DND-41 (cell line): ENCODE measurements at regions not wholly inside any gene's neighbourhood (a gene's known extent, or its start where the extent isn't known, plus 50 kb on each side); places are given as distances from the start of the nearest gene placed in this dataset.

Experiments used
- EZH2 ChIP-seq: IDR thresholded peaks from 3 replicates; pipeline ENCODE4 v1.6.1; 2012; ENCODE audit warnings: borderline replicate concordance, low read depth, mild to moderate bottlenecking, moderate library complexity, low read length, inconsistent platforms; ENCODE audit not compliant: severe bottlenecking
- TF ChIP-seq, protein P1 (sequence below): IDR thresholded peaks from 2 replicates; pipeline ENCODE4 v1.5.1; 2012; ENCODE audit warnings: borderline replicate concordance, low read length, moderate library complexity, mild to moderate bottlenecking; ENCODE audit not compliant: poor library complexity, severe bottlenecking; ENCODE audit errors: extremely low read depth

DNA sequence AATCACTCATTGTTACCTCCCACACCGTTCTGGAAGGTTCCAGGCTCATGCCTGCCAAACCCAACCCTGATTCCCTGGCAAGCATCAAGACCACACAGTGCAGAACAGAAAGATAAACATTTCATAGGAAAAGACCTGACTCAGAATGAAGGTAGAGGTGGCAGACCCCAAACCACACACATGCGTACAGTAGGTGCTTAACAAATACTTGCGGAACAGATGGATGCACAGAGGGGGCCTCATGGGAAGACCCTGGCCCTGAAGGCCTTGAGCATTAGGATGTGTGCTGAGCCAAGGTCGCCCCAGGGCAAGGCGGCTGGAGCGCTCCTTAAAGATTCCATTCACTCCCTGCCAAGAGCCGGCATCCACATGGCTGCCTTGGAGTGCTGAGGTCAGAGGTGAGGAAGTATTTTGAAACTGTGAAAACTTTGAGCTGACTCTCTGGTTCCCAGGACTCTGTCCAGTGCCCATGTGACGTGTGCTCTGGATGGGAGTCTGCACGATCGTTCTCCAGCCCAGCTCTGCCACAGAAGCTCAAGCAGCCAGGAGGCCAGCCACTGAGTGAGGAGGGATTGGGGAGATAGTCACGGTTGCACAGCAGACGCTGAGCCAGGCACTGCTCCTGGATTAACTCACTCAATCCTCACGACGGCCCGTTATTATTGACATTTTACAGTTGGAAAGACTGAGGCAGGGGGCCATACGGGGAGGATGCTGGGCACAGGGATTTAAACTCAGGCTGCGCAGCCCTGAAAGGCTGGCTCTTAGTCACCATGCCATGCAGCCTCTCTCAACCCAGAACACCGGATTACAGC is 65.5 kb upstream of the AFDN start:
- TF ChIP-seq, protein P1, sequence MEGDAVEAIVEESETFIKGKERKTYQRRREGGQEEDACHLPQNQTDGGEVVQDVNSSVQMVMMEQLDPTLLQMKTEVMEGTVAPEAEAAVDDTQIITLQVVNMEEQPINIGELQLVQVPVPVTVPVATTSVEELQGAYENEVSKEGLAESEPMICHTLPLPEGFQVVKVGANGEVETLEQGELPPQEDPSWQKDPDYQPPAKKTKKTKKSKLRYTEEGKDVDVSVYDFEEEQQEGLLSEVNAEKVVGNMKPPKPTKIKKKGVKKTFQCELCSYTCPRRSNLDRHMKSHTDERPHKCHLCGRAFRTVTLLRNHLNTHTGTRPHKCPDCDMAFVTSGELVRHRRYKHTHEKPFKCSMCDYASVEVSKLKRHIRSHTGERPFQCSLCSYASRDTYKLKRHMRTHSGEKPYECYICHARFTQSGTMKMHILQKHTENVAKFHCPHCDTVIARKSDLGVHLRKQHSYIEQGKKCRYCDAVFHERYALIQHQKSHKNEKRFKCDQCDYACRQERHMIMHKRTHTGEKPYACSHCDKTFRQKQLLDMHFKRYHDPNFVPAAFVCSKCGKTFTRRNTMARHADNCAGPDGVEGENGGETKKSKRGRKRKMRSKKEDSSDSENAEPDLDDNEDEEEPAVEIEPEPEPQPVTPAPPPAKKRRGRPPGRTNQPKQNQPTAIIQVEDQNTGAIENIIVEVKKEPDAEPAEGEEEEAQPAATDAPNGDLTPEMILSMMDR, result no peak
- TF ChIP-seq EZH2, result no peak
